GM19395 (cell line): ENCODE measurements at regions not wholly inside any gene's neighbourhood (a gene's known extent, or its start where the extent isn't known, plus 50 kb on each side); places are given as distances from the start of the nearest gene placed in this dataset.

Source experiments
- ATAC-seq: cut with Tn5 transposase; IDR thresholded peaks from one replicate; pipeline ENCODE4 v1.9.1; 2021; ENCODE audit warnings: mild to moderate bottlenecking, moderate library complexity; ENCODE audit not compliant: unreplicated experiment

GRCh38 chr2:122150524-122151280, 395.3 kb downstream of the TSN start:
- no peak for ATAC-seq

GRCh38 chr2:122152571-122152970, 397.1 kb downstream of the TSN start:
- ATAC-seq = no peak

GRCh38 chr2:122156176-122156890, 400.9 kb downstream of the TSN start:
- ATAC-seq = no peak

- no peak for ATAC-seq
Observed at GRCh38 chr2:122157158-122157557, 401.7 kb downstream of the TSN start.

GRCh38 chr2:122163617-122164016, 408.2 kb downstream of the TSN start:
- no peak for ATAC-seq

GRCh38 chr2:122164964-122165363, 409.5 kb downstream of the TSN start:
- no peak for ATAC-seq

GRCh38 chr2:122166820-122167219, 411.4 kb downstream of the TSN start:
- no peak for ATAC-seq

- ATAC-seq = no peak
Observed at GRCh38 chr2:122167515-122167914, 412.1 kb downstream of the TSN start.

GRCh38 chr2:122168799-122169198, 413.3 kb downstream of the TSN start:
- ATAC-seq = no peak

- ATAC-seq = no peak
Observed at GRCh38 chr2:122172812-122173211, 417.4 kb downstream of the TSN start.

- ATAC-seq = no peak
Observed at GRCh38 chr2:122174061-122174460, 418.6 kb downstream of the TSN start.

- no peak for ATAC-seq
Observed at GRCh38 chr2:122179492-122180165, 424.2 kb downstream of the TSN start.

- no peak for ATAC-seq
Observed at GRCh38 chr2:122180972-122181371, 425.5 kb downstream of the TSN start.

- no peak for ATAC-seq
Observed at GRCh38 chr2:122182616-122183355, 427.3 kb downstream of the TSN start.

- ATAC-seq = no peak
Observed at GRCh38 chr2:122183890-122184289, 428.4 kb downstream of the TSN start.

GRCh38 chr2:122186761-122187222, 431.3 kb downstream of the TSN start:
- no peak for ATAC-seq

GRCh38 chr2:122191331-122191730, 435.9 kb downstream of the TSN start:
- ATAC-seq = no peak

- no peak for ATAC-seq
Observed at GRCh38 chr2:122193622-122194021, 438.2 kb downstream of the TSN start.

GRCh38 chr2:122194546-122194945, 439.1 kb downstream of the TSN start:
- no peak for ATAC-seq

GRCh38 chr2:122203523-122203922, 448.1 kb downstream of the TSN start:
- no peak for ATAC-seq

- no peak for ATAC-seq
Observed at GRCh38 chr2:122205641-122206040, 450.2 kb downstream of the TSN start.
